ENCODE measurements at regions not wholly inside any gene's neighbourhood (a gene's known extent, or its start where the extent isn't known, plus 50 kb on each side); places are given as distances from the start of the nearest gene placed in this dataset.
"Not testable (repeated sequence)": the region's sequence is repeated elsewhere in the genome, so short reads cannot be mapped to it uniquely, and the experiment has no call there.

DNA sequence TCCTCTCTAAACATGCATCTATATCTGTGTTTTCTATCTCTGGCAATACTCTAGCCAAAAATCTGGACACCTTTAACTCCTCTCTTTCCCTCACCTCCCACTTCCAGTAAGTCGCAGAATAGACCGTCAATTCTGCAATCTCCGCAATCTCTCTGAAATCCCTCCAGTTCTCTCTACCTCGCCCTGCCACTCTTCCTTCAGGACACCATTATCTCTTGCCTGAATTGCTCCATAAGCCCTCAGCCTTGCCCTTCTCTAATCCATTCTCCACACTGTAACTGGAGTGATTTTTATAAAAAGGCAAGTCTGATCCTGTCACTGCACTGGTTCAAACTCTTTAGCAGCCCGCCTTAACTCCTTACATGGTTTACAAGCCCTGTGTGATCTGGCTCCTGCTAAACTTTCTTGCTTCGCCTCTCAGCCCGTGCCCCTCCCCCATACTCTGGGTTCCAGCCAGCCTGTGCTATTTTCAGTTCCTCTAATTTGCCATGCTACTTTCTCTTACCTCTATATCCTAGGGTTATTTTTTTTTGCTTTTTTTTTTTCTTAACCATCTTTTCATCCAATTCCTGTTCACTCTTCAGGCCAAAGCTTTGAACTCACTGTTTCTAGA is 73.0 kb upstream of the ARL17B start:
- H3K79me2 ChIP-seq (ENCODE audit: control insufficient read depth, insufficient read depth, low read length); dilution Hi-C loops (cut with MboI; ENCODE audit: extremely low pct_ligation_motif_present, low sequenced_read_pairs); H3K9ac ChIP-seq (replicated peaks; ENCODE audit: extremely low read depth, insufficient read depth, low read length); H3K27me3 ChIP-seq (ENCODE audit: control insufficient read depth in 2 of 2, insufficient read depth in 2 of 2, low read length in 2 of 2); POLR2A ChIA-PET; H3K9me3 ChIP-seq (replicated peaks; ENCODE audit: control insufficient read depth, insufficient read depth, low read length); BruUV-seq (replicated peaks); H4K20me1 ChIP-seq (replicated peaks; ENCODE audit: control insufficient read depth, extremely low read depth, insufficient read depth, low read length); H3K27ac ChIP-seq (ENCODE audit: insufficient read depth, low read depth, low read length); H3K4me1 ChIP-seq (ENCODE audit: control insufficient read depth, extremely low read depth, insufficient read depth, low read length); CTCF ChIA-PET; H3K4me2 ChIP-seq (ENCODE audit: insufficient read depth, low read length); FAIRE-seq; H2AFZ ChIP-seq (ENCODE audit: low read depth, low read length); DNase-seq (ENCODE audit: low read depth, low spot score); H3K36me3 ChIP-seq (ENCODE audit: control insufficient read depth in 2 of 2, extremely low read depth in 1 of 2, insufficient read depth in 2 of 2, low read length in 2 of 2); H3K9me1 ChIP-seq (replicated peaks; ENCODE audit: control insufficient read depth, extremely low read depth, insufficient read depth, low read length); intact Hi-C loops (cut with micrococcal nuclease); H3K4me3 ChIP-seq (replicated peaks in 1 of 3; ENCODE audit: insufficient read depth in 1 of 3, low read depth in 1 of 3, low read length in 3 of 3): not testable (repeated sequence)

DNA sequence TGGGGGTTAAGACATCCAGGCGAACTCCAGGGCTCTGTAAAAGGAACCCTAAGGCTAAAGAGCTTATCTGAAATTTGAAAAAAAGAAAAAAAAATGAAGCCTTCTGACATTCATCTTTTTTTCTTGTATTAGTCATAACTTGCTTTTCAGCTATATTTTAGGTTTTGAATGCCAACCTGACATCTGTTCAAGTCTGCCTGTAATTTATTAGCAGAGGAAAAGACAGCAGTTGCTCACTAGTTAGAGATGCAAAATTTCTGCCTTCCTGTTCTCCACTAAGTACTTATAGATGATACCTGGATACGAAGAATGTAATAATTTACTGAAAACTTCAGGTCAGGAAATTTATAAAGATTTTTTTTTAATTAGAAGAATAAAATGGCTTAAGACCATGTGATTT is 68.7 kb upstream of the ARL17B start:
- CTCF ChIA-PET; H3K9me3 ChIP-seq (replicated peaks; ENCODE audit: control insufficient read depth, insufficient read depth, low read length); H3K79me2 ChIP-seq (ENCODE audit: control insufficient read depth, insufficient read depth, low read length); H3K4me2 ChIP-seq (ENCODE audit: insufficient read depth, low read length); H3K4me1 ChIP-seq (ENCODE audit: control insufficient read depth, extremely low read depth, insufficient read depth, low read length); intact Hi-C loops (cut with micrococcal nuclease); H3K27me3 ChIP-seq (ENCODE audit: control insufficient read depth in 2 of 2, insufficient read depth in 2 of 2, low read length in 2 of 2); POLR2A ChIA-PET; H3K4me3 ChIP-seq (replicated peaks in 1 of 3; ENCODE audit: insufficient read depth in 1 of 3, low read depth in 1 of 3, low read length in 3 of 3); FAIRE-seq; BruUV-seq (replicated peaks); H3K9me1 ChIP-seq (replicated peaks; ENCODE audit: control insufficient read depth, extremely low read depth, insufficient read depth, low read length); H2AFZ ChIP-seq (ENCODE audit: low read depth, low read length); H3K36me3 ChIP-seq (ENCODE audit: control insufficient read depth in 2 of 2, extremely low read depth in 1 of 2, insufficient read depth in 2 of 2, low read length in 2 of 2); dilution Hi-C loops (cut with MboI; ENCODE audit: extremely low pct_ligation_motif_present, low sequenced_read_pairs); H3K27ac ChIP-seq (ENCODE audit: insufficient read depth, low read depth, low read length); H3K9ac ChIP-seq (replicated peaks; ENCODE audit: extremely low read depth, insufficient read depth, low read length); DNase-seq (ENCODE audit: low read depth, low spot score); H4K20me1 ChIP-seq (replicated peaks; ENCODE audit: control insufficient read depth, extremely low read depth, insufficient read depth, low read length): not testable (repeated sequence)

GRCh38 chr17:46429675-46430074 is 68.1 kb upstream of the ARL17B start:
- dilution Hi-C loops (cut with MboI; ENCODE audit: extremely low pct_ligation_motif_present, low sequenced_read_pairs); H3K9me3 ChIP-seq (replicated peaks; ENCODE audit: control insufficient read depth, insufficient read depth, low read length); H3K9me1 ChIP-seq (replicated peaks; ENCODE audit: control insufficient read depth, extremely low read depth, insufficient read depth, low read length); H2AFZ ChIP-seq (ENCODE audit: low read depth, low read length); H3K36me3 ChIP-seq (ENCODE audit: control insufficient read depth in 2 of 2, extremely low read depth in 1 of 2, insufficient read depth in 2 of 2, low read length in 2 of 2); BruUV-seq (replicated peaks); H3K4me3 ChIP-seq (replicated peaks in 1 of 3; ENCODE audit: insufficient read depth in 1 of 3, low read depth in 1 of 3, low read length in 3 of 3); H3K27ac ChIP-seq (ENCODE audit: insufficient read depth, low read depth, low read length); DNase-seq (ENCODE audit: low read depth, low spot score); H3K27me3 ChIP-seq (ENCODE audit: control insufficient read depth in 2 of 2, insufficient read depth in 2 of 2, low read length in 2 of 2); intact Hi-C loops (cut with micrococcal nuclease); CTCF ChIA-PET; H3K4me2 ChIP-seq (ENCODE audit: insufficient read depth, low read length); H4K20me1 ChIP-seq (replicated peaks; ENCODE audit: control insufficient read depth, extremely low read depth, insufficient read depth, low read length); H3K9ac ChIP-seq (replicated peaks; ENCODE audit: extremely low read depth, insufficient read depth, low read length); POLR2A ChIA-PET; FAIRE-seq; H3K79me2 ChIP-seq (ENCODE audit: control insufficient read depth, insufficient read depth, low read length); H3K4me1 ChIP-seq (ENCODE audit: control insufficient read depth, extremely low read depth, insufficient read depth, low read length): not testable (repeated sequence)

GRCh38 chr17:46424187-46424884 is 62.8 kb upstream of the ARL17B start:
- dilution Hi-C loops (cut with MboI; ENCODE audit: extremely low pct_ligation_motif_present, low sequenced_read_pairs); H3K4me1 ChIP-seq (ENCODE audit: control insufficient read depth, extremely low read depth, insufficient read depth, low read length); H3K4me2 ChIP-seq (ENCODE audit: insufficient read depth, low read length); H2AFZ ChIP-seq (ENCODE audit: low read depth, low read length); CTCF ChIA-PET; POLR2A ChIA-PET; intact Hi-C loops (cut with micrococcal nuclease); H3K9me1 ChIP-seq (replicated peaks; ENCODE audit: control insufficient read depth, extremely low read depth, insufficient read depth, low read length); H3K9me3 ChIP-seq (replicated peaks; ENCODE audit: control insufficient read depth, insufficient read depth, low read length); H4K20me1 ChIP-seq (replicated peaks; ENCODE audit: control insufficient read depth, extremely low read depth, insufficient read depth, low read length); H3K27me3 ChIP-seq (ENCODE audit: control insufficient read depth in 2 of 2, insufficient read depth in 2 of 2, low read length in 2 of 2); H3K36me3 ChIP-seq (ENCODE audit: control insufficient read depth in 2 of 2, extremely low read depth in 1 of 2, insufficient read depth in 2 of 2, low read length in 2 of 2); H3K27ac ChIP-seq (ENCODE audit: insufficient read depth, low read depth, low read length); H3K79me2 ChIP-seq (ENCODE audit: control insufficient read depth, insufficient read depth, low read length); H3K4me3 ChIP-seq (replicated peaks in 1 of 3; ENCODE audit: insufficient read depth in 1 of 3, low read depth in 1 of 3, low read length in 3 of 3); DNase-seq (ENCODE audit: low read depth, low spot score); BruUV-seq (replicated peaks); H3K9ac ChIP-seq (replicated peaks; ENCODE audit: extremely low read depth, insufficient read depth, low read length): not testable (repeated sequence)
- peak; percentile 61 for FAIRE-seq

Data from endothelial cell of umbilical vein (primary cell).